ENCODE measurements at regions not wholly inside any gene's neighbourhood (a gene's known extent, or its start where the extent isn't known, plus 50 kb on each side); places are given as distances from the start of the nearest gene placed in this dataset.

- DNase-seq (ENCODE audit: low read depth in 2 of 2), result no peak
Observed at GRCh38 chr6:98131290-98131990, 702.9 kb upstream of the POU3F2 start.

DNA sequence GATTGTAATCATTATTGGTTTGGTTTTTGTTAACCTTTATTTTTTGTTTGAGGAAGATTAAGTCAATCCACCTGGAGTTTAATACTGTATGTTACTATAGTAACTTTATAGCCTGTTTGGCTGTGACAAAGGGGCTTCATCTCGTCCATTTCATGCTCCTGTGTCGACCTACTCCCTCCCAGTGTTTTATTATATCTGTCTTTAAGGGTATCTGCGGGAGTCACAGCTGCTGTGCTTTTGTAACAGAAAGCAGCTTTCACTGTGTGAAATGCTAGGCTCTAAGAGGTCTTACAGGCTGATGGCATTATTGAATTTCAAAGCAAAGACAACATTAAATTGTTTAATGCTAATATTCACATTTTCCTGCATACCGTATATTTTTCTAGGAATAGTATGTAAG, 698.0 kb upstream of the POU3F2 start:
- no peak for DNase-seq (ENCODE audit: low read depth in 2 of 2)

GRCh38 chr6:98137391-98137790, 697.0 kb upstream of the POU3F2 start:
- no peak for DNase-seq (ENCODE audit: low read depth in 2 of 2)

GRCh38 chr6:98142839-98143238, 691.5 kb upstream of the POU3F2 start:
- DNase-seq (ENCODE audit: low read depth in 2 of 2), result no peak

DNA sequence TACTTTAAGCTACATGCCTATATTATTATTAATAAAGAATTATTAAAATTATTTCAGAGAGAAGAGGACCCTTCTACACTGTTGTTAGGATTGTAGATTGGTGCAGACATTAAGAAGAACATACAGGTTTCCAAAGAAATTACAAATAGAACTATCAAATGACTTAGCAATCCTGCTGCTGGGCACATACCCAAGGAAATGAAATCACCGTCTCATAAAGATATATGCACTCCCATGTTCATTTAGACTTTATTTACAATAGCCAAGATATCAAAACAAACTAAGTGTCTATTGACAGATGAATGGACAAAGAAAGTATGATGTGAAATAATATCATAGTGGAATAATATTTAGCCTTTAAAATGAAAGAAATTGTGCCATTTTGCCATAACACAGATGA, 687.7 kb upstream of the POU3F2 start:
- DNase-seq (ENCODE audit: low read depth in 2 of 2), result no peak

- no peak for DNase-seq (ENCODE audit: low read depth in 2 of 2)
Observed at GRCh38 chr6:98156580-98156979, 677.8 kb upstream of the POU3F2 start.

DNA sequence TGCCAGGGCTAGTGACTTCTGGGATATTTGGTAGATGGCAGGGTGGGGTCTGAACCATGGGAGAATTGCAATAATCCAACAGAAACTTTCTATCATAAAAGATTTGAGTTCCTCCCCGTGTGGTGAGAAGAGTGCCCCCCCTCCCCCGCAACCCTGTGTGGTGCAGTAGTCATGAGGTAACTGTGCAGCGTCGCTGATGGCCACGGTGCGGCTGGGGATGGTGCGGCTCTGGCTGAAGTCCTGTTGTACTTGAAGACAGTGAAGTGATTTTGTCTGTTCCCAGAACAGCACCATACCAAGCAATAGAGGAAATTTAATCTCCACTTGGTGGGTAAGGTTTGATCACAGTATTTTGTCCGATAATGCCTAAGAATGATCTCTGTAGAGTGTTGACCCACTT, 654.8 kb upstream of the POU3F2 start:
- no peak for DNase-seq (ENCODE audit: low read depth in 2 of 2)

DNA sequence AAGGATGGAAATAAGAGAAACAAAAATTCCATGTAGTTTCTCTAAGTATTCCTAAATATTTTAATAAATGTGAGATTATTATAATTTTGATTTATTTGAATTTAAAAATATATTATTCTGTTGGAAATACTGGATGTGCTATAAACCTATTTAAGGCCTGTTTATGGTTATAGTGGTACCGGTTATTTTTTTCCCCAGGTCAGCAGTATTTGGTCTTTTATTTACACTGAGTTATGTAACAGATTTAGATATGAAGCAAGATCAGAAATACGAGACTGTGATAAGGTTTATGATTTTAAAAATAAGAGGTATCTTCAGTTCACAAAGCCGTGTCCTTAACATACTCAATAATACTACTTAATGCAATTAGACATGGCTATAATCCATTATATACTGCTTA, 634.3 kb upstream of the POU3F2 start:
- no peak for DNase-seq (ENCODE audit: low read depth in 2 of 2)

GRCh38 chr6:98203170-98203806, 631.1 kb upstream of the POU3F2 start:
- no peak for DNase-seq (ENCODE audit: low read depth in 2 of 2)

- DNase-seq (ENCODE audit: low read depth in 2 of 2), result no peak
Observed at GRCh38 chr6:98212468-98212867, 621.9 kb upstream of the POU3F2 start.

- no peak for DNase-seq (ENCODE audit: low read depth in 2 of 2)
Observed at GRCh38 chr6:98215531-98215930, 618.8 kb upstream of the POU3F2 start.

DNA sequence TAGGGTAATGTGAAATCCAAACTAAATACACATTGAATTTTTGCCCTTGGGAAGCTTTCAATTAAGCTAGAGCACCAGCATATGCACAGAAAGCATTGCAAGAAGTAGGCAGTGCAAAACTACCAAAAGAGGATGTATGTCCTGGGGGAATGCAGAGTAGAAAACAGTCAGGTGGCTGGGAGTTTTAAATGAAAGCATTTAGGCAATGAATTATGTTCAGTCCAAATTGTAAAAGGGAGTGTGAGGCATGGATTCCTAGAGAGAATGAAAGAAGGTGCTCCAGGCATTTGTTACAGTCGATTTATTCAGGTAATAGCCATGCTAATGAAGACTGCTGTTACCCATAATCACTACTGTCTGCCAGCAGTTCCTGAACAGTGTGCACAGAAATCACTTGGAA, 604.1 kb upstream of the POU3F2 start:
- DNase-seq (ENCODE audit: low read depth in 2 of 2), result no peak

DNA sequence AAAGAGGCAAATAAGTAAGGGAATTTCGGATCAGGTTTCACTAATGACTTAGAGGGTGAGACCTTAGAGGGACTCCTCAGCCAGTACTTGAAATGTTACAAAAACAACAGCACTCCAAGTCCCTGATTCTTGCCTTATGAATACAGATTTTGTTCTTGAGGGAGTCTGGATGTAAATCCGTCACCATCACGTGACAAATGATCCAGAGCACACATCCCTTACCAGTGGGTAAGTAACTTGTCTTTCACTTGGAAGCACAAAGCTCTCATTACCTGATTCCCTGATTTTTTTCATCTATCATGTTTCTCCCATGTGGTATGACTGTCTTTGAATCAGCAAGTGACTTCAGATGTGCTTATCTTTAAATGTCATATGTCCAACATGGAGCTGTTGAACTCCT, 595.3 kb upstream of the POU3F2 start:
- no peak for DNase-seq (ENCODE audit: low read depth in 2 of 2)

DNA sequence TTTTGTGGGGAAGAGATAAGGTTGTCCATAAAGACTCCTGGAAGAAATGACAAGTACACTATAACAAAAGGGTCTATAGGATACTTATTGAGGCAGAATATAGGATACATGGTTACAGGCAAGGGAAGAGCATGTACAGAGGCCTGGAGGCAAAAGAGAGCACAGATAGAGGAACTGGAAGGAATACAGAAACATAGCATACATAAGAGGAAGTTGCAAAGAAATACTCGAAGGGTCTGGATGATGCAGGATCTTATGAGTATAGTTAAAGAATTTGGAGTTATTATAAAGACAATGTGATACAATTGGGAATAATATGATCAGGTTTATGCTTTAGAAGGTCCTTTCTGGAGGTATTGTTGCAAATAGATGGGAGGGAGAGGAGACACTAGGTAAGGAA, 592.7 kb upstream of the POU3F2 start:
- no peak for DNase-seq (ENCODE audit: low read depth in 2 of 2)

- DNase-seq (ENCODE audit: low read depth in 2 of 2), result no peak
Observed at GRCh38 chr6:98254624-98255023, 579.8 kb upstream of the POU3F2 start.

DNA sequence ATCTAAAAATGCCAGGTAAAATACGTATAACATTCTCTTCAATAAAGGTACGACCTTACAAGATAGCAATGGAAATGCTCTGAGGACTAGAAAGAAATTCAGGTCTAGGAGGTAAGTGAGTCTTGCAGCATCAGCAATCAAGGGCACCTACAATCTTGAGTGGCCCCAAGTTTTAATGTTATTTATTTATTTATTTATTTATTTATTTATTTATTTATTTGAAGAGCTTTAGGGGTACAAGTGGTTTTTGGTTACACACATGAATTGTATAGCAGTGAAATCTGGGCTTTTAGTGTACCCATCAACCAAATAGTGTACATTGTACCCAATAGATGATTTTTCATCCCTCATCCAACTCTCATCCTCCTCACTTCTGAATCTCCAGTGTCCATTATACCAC, 574.0 kb upstream of the POU3F2 start:
- DNase-seq (ENCODE audit: low read depth in 2 of 2), result no peak

DNA sequence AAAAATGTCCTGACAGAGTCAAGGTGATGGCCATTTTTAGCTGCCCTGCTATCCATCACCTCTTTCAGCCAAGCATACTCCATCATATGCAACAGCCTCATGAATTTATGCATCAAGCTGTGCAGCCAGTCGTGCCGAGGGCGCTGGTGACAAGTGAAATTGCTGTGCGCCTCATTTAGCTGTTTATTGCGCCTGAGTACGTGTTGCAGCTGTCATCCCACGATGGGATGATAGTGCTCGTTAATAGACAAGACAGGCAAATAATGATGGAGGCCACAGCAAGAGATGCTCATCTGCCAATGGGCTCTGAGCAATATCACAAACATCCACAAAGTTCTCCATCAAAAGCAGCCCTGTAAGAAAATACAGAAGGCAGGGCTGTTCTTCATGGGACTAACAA, 562.3 kb upstream of the POU3F2 start:
- DNase-seq (ENCODE audit: low read depth in 2 of 2), result no peak

DNA sequence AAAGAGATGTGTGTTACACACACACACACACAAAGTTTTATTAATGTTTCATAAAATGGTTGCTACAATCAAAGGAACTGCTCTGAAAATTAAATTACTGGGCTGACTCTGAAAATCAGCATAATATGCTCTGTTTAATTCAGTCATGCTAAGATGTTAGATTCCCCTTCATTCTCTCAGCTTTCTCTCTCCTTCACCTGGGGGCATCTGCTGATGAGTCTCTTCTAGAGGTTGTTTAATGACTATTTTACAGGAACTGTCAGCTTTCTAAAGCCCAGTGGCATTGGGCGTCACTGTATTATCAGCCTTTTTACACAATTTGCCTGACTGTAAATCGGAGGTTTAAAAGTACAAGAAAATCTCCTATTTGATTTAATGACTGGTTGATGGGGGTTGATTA, 559.7 kb upstream of the POU3F2 start:
- no peak for DNase-seq (ENCODE audit: low read depth in 2 of 2)

GRCh38 chr6:98280492-98280891, 553.9 kb upstream of the POU3F2 start:
- no peak for DNase-seq (ENCODE audit: low read depth in 2 of 2)

GRCh38 chr6:98286620-98287019, 547.8 kb upstream of the POU3F2 start:
- no peak for DNase-seq (ENCODE audit: low read depth in 2 of 2)

DNA sequence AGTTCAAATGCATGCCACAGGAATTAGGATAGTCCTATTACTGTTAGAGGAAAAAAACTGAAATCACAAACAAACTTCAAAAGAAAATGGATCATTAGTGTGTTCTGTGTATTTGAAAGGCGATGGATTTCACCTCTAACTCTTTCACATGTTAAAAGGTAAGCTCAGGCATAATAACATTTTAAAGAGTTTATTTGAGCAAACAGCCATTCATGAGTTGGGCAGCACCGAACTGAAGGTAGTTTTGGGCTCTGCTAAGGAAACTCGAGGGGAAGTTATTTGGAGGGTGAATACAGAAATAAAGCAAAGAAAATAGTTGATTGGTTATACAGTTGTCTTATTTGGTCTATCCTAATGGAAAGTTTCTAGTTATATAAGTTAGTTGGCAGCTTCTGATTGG, 546.5 kb upstream of the POU3F2 start:
- DNase-seq (ENCODE audit: low read depth in 2 of 2), result no peak

- DNase-seq (ENCODE audit: low read depth in 2 of 2), result no peak
Observed at GRCh38 chr6:98292810-98293209, 541.6 kb upstream of the POU3F2 start.

DNA sequence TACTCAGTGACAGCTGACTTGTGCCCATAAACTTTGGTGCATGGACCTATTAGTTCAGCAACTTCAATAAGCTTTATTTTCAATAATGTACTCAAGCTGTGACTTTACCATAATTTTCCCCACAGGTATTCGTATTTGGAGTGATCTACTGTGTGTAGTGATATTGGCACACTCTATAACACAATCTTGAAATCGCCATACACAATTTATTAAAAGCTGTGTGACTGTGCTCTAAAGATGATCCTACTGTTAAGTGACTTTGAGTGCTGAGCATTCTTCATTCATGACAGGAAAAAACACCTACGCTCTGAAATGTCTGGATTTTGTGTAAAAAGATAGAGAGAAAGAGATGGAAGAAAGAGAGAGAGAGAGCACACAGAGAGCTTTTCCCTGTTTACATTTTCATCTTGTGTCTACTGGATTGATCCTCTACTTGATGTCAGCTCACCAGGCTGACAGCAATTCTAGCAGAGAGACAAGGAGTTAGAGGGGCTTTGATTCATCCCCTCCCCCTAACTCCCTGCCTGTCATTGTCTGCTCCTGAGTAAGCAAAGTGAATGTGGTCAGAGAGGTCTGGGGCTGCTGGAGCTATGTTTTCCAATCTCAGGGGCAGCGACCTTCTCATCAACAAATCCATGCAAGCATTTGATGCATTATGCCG, 538.7 kb upstream of the POU3F2 start:
- no peak for DNase-seq (ENCODE audit: low read depth in 2 of 2)

Measured in fibroblast of skin of left biceps (primary cell).